GM23338 (cell line): ENCODE measurements at regions not wholly inside any gene's neighbourhood (a gene's known extent, or its start where the extent isn't known, plus 50 kb on each side); places are given as distances from the start of the nearest gene placed in this dataset.

Source experiments
- CREB1 ChIP-seq: fragments of 250-450 bp; sonication (Bioruptor Pico); IDR thresholded peaks from 2 replicates; pipeline ENCODE4 v1.5.0; 2020; ENCODE audit warnings: low read depth, mild to moderate bottlenecking, moderate library complexity
- EZH2 ChIP-seq: fragments of 200-600 bp; sonication (generic); IDR thresholded peaks from one replicate; pipeline ENCODE4 v1.8.0; 2017; ENCODE audit warnings: antibody characterized with exemption, mild to moderate bottlenecking, low read depth; ENCODE audit not compliant: unreplicated experiment
- POLR2AphosphoS5 ChIP-seq: IDR thresholded peaks from 2 replicates; pipeline ENCODE4 v1.6.1; 2016; ENCODE audit warnings: antibody characterized with exemption, low read depth
- TF ChIP-seq, protein P1 (sequence below), 2 experiments: fragments of 200-600 bp in 1 of 2; sonication (generic) in 1 of 2; conservative IDR thresholded peaks; 2 replicates each; pipeline versions ENCODE4 v1.5.1 to v1.6.1; 2016 to 2017; ENCODE audit warnings: antibody characterized with exemption in 2 of 2, low read depth in 2 of 2, mild to moderate bottlenecking in 2 of 2, moderate library complexity in 1 of 2
- TF ChIP-seq, protein P2 (sequence below): IDR thresholded peaks from 2 replicates; pipeline ENCODE4 v1.6.1; 2016; ENCODE audit warnings: antibody characterized with exemption

DNA sequence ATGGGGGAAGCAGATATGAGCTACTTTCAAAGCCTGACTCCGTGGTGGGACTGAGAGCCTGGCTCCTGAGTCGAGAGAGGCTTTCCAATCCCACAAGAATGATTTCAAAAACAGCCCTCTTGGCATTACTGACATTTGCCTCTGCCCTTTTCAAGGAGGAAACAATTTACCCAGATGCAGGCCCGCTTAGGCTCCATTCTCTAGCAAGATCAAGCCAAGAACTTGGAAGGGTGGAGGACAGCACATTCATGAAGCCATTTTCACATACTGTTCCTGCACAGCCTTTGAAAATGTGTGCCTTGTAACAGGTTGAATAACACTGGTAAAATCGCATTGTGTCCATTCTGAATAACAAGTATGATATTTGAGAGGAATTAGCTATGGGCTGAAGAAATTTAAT is 58.2 kb upstream of the EED start:
- TF ChIP-seq POLR2AphosphoS5 = no peak
- TF ChIP-seq, protein P1, sequence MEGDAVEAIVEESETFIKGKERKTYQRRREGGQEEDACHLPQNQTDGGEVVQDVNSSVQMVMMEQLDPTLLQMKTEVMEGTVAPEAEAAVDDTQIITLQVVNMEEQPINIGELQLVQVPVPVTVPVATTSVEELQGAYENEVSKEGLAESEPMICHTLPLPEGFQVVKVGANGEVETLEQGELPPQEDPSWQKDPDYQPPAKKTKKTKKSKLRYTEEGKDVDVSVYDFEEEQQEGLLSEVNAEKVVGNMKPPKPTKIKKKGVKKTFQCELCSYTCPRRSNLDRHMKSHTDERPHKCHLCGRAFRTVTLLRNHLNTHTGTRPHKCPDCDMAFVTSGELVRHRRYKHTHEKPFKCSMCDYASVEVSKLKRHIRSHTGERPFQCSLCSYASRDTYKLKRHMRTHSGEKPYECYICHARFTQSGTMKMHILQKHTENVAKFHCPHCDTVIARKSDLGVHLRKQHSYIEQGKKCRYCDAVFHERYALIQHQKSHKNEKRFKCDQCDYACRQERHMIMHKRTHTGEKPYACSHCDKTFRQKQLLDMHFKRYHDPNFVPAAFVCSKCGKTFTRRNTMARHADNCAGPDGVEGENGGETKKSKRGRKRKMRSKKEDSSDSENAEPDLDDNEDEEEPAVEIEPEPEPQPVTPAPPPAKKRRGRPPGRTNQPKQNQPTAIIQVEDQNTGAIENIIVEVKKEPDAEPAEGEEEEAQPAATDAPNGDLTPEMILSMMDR (conservative IDR thresholded peaks at IDR 0.05; ENCODE audit: low read depth in 2 of 2) = no peak
- TF ChIP-seq EZH2 = no peak
- TF ChIP-seq, protein P2, sequence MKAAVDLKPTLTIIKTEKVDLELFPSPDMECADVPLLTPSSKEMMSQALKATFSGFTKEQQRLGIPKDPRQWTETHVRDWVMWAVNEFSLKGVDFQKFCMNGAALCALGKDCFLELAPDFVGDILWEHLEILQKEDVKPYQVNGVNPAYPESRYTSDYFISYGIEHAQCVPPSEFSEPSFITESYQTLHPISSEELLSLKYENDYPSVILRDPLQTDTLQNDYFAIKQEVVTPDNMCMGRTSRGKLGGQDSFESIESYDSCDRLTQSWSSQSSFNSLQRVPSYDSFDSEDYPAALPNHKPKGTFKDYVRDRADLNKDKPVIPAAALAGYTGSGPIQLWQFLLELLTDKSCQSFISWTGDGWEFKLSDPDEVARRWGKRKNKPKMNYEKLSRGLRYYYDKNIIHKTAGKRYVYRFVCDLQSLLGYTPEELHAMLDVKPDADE = no peak
- no peak for TF ChIP-seq CREB1
